Fibroblast of lung (primary cell): ENCODE measurements at regions not wholly inside any gene's neighbourhood (a gene's known extent, or its start where the extent isn't known, plus 50 kb on each side); places are given as distances from the start of the nearest gene placed in this dataset.

ENCODE experiments used
- CTCF ChIP-seq, 2 donors: IDR thresholded peaks in 1 of 2; conservative IDR thresholded peaks in 1 of 2; 1 replicate in 1 of 2; 2 replicates in 1 of 2; pipeline ENCODE4 v1.5.1; 2011 to 2012; ENCODE audit warnings: low read length in 2 of 2, control low read depth in 1 of 2, inconsistent platforms in 1 of 2, low read depth in 1 of 2, mild to moderate bottlenecking in 1 of 2
- EZH2 ChIP-seq: IDR thresholded peaks from 2 replicates; pipeline ENCODE4 v1.5.1; 2012; ENCODE audit warnings: low read length, control low read depth, mild to moderate bottlenecking; ENCODE audit errors: missing control alignments

GRCh38 chr2:67977464-67977863 lies 85.3 kb downstream of the C1D start:
- TF ChIP-seq EZH2 (no peak), CTCF (conservative IDR thresholded peaks at IDR 0.05 in 1 of 2, IDR thresholded peaks at IDR 0.05 in 1 of 2; ENCODE audit: low read depth in 1 of 2, low read length in 2 of 2) (no peak)
